DOHH2 (cell line): ENCODE measurements at regions not wholly inside any gene's neighbourhood (a gene's known extent, or its start where the extent isn't known, plus 50 kb on each side); places are given as distances from the start of the nearest gene placed in this dataset.

ENCODE experiments used
- H3F3A ChIP-seq: fragments of 200-600 bp; sonication (generic), shearing (Covaris generic); 2 replicates; pipeline ENCODE4 v1.6.0; 2016; ENCODE audit warnings: antibody characterized with exemption, mild to moderate bottlenecking; ENCODE audit not compliant: control insufficient read depth, insufficient read depth
- H3K27ac ChIP-seq: fragments of 200-600 bp; sonication (generic); 2 replicates; pipeline ENCODE4 v1.5.1; 2014; ENCODE audit warnings: low read depth, mild to moderate bottlenecking, low read length, moderate library complexity
- H3K27me3 ChIP-seq: fragments of 200-600 bp; sonication (generic); 2 replicates; pipeline ENCODE4 v1.6.1; 2014; ENCODE audit warnings: mild to moderate bottlenecking, low read length, mixed read lengths; ENCODE audit not compliant: control insufficient read depth
- H3K36me3 ChIP-seq: fragments of 200-600 bp; sonication (generic); 2 replicates; pipeline ENCODE4 v1.6.1; 2014; ENCODE audit warnings: mild to moderate bottlenecking, low read length, moderate library complexity, mixed read lengths; ENCODE audit not compliant: control insufficient read depth
- H3K4me1 ChIP-seq: fragments of 200-600 bp; sonication (generic); 2 replicates; pipeline ENCODE4 v1.6.1; 2014; ENCODE audit warnings: mild to moderate bottlenecking, low read length, mixed read lengths; ENCODE audit not compliant: control insufficient read depth
- H3K4me2 ChIP-seq: fragments of 200-600 bp; sonication (generic); 2 replicates; pipeline ENCODE4 v1.6.0; 2014; ENCODE audit warnings: mild to moderate bottlenecking, low read length, moderate library complexity
- H3K4me3 ChIP-seq: fragments of 200-600 bp; sonication (generic); 2 replicates; pipeline ENCODE4 v1.5.1; 2014; ENCODE audit warnings: mild to moderate bottlenecking, low read length, mixed read lengths
- H3K79me2 ChIP-seq: fragments of 200-600 bp; sonication (generic); 2 replicates; pipeline ENCODE4 v1.6.1; 2014; ENCODE audit warnings: mild to moderate bottlenecking, low read length, mixed read lengths; ENCODE audit not compliant: control insufficient read depth
- H3K9me2 ChIP-seq: fragments of 200-600 bp; sonication (generic); replicated peaks from 2 replicates; pipeline ENCODE4 v1.6.1; 2014; ENCODE audit warnings: mild to moderate bottlenecking, low read length, mixed read lengths; ENCODE audit not compliant: control insufficient read depth
- H3K9me3 ChIP-seq: fragments of 200-600 bp; sonication (generic); 2 replicates; pipeline ENCODE4 v1.6.1; 2014; ENCODE audit warnings: antibody characterized with exemption, low read length, mixed read lengths; ENCODE audit not compliant: control insufficient read depth, insufficient read depth
- H4K20me1 ChIP-seq: fragments of 200-600 bp; sonication (generic); 2 replicates; pipeline ENCODE4 v1.6.0; 2014; ENCODE audit warnings: low read depth, mild to moderate bottlenecking, antibody characterized with exemption, low read length, moderate library complexity; ENCODE audit not compliant: control insufficient read depth, insufficient read depth
- CTCF ChIP-seq: fragments of 200-600 bp; sonication (generic); IDR thresholded peaks from one replicate; pipeline ENCODE4 v1.5.1; 2014; ENCODE audit warnings: antibody characterized with exemption, mild to moderate bottlenecking, low read depth, low read length; ENCODE audit not compliant: poor library complexity, severe bottlenecking
- EZH2phosphoT487 ChIP-seq: fragments of 200-600 bp; sonication (generic); IDR thresholded peaks from 2 replicates; pipeline ENCODE4 v1.6.1; 2017; ENCODE audit warnings: borderline replicate concordance, mild to moderate bottlenecking, antibody characterized with exemption, low read length, moderate library complexity, mixed read lengths

- H3K79me2 ChIP-seq: no peaks in the 10 kb centered on the region
- no peaks in the 10 kb centered on the region for H3F3A ChIP-seq
- H3K4me1 ChIP-seq: no peaks in the 10 kb centered on the region; the same call in 1 of the 2 replicates
- no peaks in the 10 kb centered on the region for H3K9me3 ChIP-seq
- no peaks in the 10 kb centered on the region for H3K27me3 ChIP-seq
- H3K9me2 ChIP-seq: no peaks in the 10 kb centered on the region
- no peak overlapping the region for H3K4me2 ChIP-seq
- H3K4me3 ChIP-seq: no peak overlapping the region
- H3K36me3 ChIP-seq: no peaks in the 10 kb centered on the region
- no peak overlapping the region for H3K27ac ChIP-seq
- TF ChIP-seq CTCF (no peak), EZH2phosphoT487 (no peak)
- H4K20me1 ChIP-seq: no peaks in the 10 kb centered on the region
Measured at GRCh38 chr14:98786456-98786855, 485.5 kb downstream of the BCL11B start.

GRCh38 chr14:98791661-98792060 lies 480.3 kb downstream of the BCL11B start:
- no peaks in the 10 kb centered on the region for H3F3A ChIP-seq
- no peak overlapping the region for H3K27ac ChIP-seq
- no peaks in the 10 kb centered on the region for H3K79me2 ChIP-seq
- TF ChIP-seq CTCF (no peak), EZH2phosphoT487 (no peak)
- H3K9me3 ChIP-seq: no peaks in the 10 kb centered on the region
- no peaks in the 10 kb centered on the region for H3K9me2 ChIP-seq
- no peaks in the 10 kb centered on the region for H4K20me1 ChIP-seq
- H3K4me3 ChIP-seq: no peak overlapping the region
- peaks cover 12% of the 10 kb centered on the region for H3K4me1 ChIP-seq
- H3K27me3 ChIP-seq: no peaks in the 10 kb centered on the region
- H3K4me2 ChIP-seq: peak overlapping the region; percentile 43
- H3K36me3 ChIP-seq: no peaks in the 10 kb centered on the region

GRCh38 chr14:98792171-98792570 lies 479.8 kb downstream of the BCL11B start:
- H3K4me1 ChIP-seq: peaks cover 12% of the 10 kb centered on the region
- H3K4me3 ChIP-seq: no peak overlapping the region
- H3K9me3 ChIP-seq: no peaks in the 10 kb centered on the region
- no peaks in the 10 kb centered on the region for H3F3A ChIP-seq
- no peaks in the 10 kb centered on the region for H4K20me1 ChIP-seq
- TF ChIP-seq CTCF (no peak), EZH2phosphoT487 (no peak)
- H3K27ac ChIP-seq: no peak overlapping the region
- no peaks in the 10 kb centered on the region for H3K9me2 ChIP-seq
- no peaks in the 10 kb centered on the region for H3K36me3 ChIP-seq
- peak overlapping the region; percentile 43 for H3K4me2 ChIP-seq
- H3K79me2 ChIP-seq: no peaks in the 10 kb centered on the region
- H3K27me3 ChIP-seq: no peaks in the 10 kb centered on the region

- Histone ChIP-seq H3K36me3 (no peaks in the 10 kb centered on the region), H3K27ac (no peak overlapping the region), H3K9me2 (no peaks in the 10 kb centered on the region), H3K9me3 (no peaks in the 10 kb centered on the region), H3K4me1 (no peaks in the 10 kb centered on the region), H3F3A (no peaks in the 10 kb centered on the region), H4K20me1 (no peaks in the 10 kb centered on the region), H3K27me3 (no peaks in the 10 kb centered on the region), H3K4me3 (no peak overlapping the region), H3K79me2 (no peaks in the 10 kb centered on the region), H3K4me2 (no peak overlapping the region)
- TF ChIP-seq CTCF: no peak
- TF ChIP-seq EZH2phosphoT487: no peak
Measured at GRCh38 chr14:98798099-98798498, 473.9 kb downstream of the BCL11B start.
